HG03039 (cell line): ENCODE measurements at regions not wholly inside any gene's neighbourhood (a gene's known extent, or its start where the extent isn't known, plus 50 kb on each side); places are given as distances from the start of the nearest gene placed in this dataset.

Experiments
- ATAC-seq: cut with Tn5 transposase; IDR thresholded peaks from one replicate; pipeline ENCODE4 v1.9.1; 2021; ENCODE audit warnings: mild to moderate bottlenecking, moderate library complexity; ENCODE audit not compliant: unreplicated experiment

DNA sequence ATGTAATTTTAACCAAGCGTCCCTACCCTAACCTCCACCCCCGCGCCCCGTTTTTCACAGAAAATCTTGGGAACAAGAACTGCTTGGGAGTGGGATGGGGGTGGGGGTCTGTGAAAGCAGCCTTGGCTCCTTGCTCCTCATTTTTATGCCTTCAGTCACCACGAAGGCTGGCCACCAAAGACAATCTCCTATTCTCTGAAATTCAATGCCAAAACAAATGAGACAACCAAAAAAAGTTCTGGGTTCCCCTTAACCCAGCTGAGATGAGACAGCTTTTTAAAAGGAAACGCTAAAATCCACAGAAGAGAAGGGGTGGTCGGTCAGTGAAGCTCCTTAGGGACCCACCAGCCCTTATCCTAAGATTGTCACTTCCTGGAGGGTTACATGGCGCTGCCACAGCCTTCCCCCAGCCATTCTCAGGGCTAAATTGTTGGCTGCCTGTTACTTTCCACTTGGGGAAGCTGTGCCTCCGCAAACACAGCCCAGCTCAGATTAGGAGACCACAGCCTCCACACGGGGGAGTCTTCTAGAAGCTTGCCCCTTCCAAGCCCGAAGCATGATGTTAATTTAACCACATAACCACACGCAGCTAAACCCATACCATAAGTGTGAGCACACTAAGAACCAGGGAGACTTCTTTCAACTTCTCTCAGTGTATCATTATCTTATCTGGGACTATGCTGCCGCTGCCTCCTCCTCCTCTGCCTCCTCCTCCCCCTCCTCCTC, 136.3 kb downstream of the FOXD1 start:
- ATAC-seq = no peak

DNA sequence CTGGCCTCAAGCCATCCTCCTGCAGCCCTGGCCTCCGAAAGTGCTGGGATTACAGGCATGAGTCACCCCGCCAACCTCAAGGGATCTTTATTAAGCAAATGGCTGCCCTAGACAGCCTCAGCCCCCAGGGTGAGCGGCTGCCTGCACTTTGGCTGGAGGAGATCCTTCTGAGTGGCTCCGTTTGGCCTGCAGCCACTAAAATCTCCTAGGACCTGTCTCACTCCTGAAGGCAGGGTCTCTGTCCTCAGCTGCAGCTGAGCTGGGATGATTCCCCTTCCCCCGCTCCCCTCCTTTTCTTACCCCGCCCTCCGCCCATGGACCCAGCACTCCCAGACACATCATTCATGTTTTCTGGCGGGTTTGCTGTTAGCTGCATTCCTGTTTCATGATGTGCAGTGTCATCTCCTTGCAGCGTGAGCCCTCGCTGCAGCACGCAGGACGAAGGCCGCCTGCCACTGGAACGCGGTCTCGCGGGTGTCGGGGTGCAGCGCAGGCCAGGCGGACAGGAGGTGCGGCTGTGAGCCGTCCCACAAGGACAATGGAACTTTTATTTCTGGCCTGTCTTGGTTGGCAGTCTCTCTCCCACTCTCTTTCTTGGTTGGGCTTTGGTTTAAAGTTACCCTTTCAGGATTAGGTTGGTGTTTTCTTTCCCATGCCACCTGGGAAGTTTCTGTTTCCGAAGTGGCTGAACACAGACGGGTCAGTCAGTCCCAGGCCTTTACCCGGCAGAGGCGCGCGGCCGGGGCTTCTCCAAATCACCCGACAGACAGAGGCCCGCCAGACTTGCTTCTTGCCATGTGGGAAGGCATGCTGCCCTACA, 137.1 kb downstream of the FOXD1 start:
- ATAC-seq = no peak

DNA sequence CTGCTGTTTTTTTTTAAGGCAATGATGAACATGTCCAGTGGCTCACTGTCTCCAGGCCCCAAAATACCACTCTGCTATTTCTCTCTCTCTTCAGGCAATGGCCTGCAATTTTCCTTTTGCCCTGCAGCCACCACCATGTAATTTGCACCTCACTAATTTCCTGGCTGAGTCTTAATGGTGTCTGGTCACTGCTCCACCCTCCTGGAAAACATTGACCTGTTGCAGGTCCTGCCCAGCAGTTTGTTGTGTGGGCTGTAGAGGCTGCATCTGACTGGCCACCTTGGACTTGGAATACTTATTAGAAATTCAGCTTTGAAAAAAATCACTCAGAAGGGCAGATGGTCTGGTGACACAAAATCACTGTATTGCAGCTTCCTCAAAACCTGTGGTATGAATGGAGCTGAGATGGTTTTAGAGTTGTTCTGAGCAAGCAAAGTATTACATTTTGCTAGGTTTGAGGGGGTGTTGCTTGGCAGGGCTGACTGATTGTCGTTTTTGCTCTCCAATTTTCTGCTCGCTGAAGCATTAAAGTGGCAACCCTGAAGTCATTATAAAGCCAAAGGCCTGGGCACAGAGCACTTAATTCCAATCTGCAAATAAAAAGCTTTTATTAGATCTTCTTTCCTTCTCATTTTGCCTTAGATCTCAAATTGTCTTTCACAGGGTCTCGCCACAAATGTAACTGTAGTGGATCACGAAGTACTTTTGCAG, 134.8 kb downstream of the TMEM174 start:
- ATAC-seq = no peak

DNA sequence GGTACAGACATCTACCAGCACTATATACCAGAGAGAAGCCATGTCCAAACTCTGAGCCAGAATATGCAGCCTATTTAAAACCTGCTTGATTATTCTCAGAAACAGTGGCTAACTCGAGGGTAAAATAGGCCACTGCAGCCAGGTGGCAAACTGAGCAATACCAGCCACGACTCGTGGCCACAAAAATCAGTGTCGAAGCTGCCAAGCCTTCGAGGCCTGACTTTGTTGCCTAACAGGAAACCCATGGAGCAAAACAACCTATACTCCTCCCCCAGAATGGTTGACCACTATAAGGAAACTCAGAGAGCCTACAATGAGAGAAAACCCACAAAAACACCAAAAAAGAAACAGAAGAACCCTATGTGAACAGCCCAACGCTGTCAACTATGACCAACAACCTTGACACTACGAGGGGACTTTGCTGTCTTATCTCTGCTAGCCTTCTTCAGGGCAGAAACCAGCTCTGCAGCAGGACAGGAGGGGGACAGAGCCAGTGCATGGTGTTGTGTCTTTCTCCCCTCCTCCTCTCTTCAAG, 133.8 kb downstream of the TMEM174 start:
- ATAC-seq = no peak

DNA sequence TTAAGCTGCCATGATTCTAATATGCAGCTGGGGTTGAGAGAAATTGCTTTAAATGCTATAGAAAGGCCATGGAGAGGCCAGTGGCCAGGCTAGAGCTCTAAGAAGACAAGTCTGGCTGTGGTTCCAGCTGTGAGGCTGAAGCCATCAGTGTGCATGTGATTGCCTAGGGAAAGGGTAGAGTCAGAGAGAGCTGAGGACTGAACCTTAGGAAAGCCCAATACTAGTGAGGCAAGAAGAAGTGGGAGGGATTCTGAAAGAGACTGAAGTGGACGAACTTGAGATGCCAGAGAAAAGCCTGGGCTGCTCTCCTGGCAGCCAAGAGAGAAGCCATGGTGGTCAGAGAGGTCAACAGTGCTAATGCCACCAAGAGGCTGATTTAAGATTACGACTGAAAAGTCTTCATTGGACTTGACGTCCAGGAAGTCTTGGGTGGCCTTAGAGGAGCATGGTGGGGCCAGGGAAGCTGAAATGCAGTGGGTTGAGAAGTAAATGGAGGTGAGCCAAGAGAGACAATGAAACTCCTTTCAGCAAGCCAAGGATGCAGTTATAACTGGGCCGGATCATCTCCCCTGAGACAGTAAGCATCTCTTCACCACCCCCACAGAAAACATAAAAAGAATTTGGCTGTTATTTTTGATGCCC, 133.2 kb downstream of the TMEM174 start:
- ATAC-seq = no peak

DNA sequence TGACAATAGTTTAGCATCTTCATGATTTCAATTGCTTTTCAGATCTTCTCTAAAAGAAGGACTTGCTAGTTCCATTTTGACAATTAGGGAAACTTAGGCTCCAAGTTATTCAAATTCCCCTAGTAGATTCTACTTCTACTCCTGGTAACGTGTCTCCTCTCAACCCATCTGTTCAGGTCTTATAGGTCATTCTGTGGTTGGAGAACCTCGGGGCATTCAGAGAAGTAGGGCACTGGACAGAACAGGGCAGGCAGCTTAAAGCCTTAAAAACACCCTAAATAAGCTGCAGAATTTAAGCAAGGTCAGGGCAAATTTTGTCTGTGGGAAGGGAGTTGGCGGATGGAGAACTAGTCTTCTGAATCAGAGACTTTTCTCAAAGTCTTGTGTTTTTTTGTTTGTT, 132.4 kb downstream of the TMEM174 start:
- ATAC-seq = no peak

DNA sequence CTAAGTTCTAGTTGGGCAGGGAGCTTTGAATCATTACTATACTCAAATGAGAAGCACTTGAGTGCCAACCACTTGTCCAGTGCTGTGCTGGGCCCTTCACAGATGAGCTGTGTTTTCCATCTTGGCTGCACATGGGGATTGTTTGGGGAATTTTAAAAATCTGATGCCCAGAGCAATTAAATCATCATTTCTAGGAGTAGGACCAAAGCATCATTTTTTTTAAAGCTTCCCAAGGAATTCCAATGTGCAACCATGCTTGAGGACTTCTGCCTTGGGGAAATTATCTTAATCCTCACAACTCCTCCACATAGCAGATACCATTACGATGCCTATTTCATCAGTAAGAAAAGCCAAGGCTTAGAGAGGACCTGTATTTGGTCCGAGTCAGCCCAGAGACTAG, 131.4 kb downstream of the TMEM174 start:
- ATAC-seq = no peak

DNA sequence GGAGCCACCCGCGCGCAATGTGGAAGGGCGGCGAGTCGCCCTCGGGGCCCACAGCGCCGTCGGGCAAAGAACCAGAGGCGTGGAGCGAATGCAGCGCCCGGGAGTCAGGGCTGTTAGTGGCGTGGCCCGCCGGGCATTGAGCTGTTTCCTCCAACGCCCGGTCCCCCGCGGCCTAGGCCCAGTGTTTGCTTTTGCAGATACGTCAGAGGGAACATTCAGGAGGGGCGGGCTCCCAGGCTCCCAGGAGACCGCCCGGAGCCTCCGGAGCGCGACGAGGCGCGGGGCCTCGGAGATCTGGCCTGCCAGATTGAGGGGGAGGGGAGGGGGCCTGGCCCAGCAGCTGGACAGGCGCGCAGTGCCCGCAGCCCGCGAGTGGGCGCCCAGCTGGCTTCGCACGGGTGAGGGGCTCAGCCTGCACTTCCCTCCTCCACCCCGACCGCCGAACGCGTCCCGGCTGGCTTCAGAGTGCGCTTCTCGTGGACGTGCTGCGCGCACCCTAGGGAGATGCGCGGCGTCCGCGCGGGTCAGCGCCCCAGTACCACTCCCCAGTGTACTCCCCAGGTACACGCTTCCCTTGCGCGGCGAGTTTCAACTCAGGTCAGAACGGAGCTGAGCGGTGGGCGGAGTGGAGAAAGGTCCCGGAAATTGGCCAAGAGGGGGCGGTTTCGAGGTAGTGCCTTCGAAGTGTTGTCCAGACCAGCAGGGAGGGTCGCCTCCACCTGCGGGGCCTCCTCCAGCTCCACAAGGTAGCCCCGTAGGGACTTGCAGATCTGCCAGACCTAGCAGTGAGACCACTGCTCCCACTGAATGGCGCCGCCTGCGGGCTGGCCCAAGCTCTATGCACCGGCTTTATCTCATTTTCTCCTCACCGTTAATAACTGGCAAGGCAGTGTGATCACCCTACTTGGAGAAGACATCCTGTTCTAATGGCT, 130.4 kb downstream of the TMEM174 start:
- no peak for ATAC-seq

DNA sequence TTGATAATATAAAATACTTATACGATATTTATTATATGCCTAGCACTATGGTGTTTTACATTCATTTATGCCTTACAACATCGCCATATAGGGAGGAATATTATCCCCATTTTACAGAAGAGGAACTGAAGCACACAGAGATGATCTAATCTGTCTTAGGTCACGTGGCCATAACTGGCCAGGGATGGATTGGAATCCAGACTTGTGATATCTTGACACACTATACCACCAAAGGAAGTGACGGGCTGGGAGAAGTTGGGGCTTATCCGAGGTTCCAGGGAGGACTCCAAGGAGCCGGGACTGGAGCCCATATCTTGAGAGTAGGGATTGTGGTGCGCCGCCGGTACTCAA, 129.8 kb downstream of the TMEM174 start:
- no peak for ATAC-seq

DNA sequence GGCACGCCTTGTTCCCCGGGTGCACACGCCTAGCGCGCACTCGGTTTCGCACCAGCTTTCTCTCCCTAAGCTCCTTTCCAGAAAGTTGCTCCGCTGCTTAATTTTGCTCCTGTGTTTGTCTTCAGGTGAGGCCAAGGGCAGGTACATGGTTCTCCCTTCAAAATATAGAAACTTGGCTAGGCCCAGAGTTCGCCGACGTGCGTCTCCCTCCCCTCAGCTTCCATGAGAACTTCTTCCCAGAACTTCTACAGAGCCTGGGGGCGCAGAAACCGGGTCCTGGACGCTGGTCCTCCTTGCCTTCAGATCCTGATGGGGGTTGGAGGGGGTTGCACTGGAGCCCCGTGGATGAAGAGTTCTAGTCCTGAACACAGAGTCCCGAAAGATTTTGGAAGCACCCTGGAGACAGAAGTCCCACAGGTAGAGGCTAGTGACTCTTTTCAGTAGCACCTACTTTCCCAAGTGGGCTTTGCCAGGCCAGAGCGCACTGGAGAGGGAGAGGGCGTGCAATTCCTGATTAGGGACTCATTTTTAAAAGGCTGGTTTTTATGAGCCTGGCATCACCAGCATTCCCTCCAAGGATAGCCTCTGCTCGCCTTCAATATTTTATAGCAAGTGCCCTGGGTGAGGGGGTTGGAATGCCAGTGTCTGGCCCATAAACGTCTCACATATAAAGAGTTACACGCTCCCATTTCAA, 128.4 kb downstream of the TMEM174 start:
- ATAC-seq = no peak

DNA sequence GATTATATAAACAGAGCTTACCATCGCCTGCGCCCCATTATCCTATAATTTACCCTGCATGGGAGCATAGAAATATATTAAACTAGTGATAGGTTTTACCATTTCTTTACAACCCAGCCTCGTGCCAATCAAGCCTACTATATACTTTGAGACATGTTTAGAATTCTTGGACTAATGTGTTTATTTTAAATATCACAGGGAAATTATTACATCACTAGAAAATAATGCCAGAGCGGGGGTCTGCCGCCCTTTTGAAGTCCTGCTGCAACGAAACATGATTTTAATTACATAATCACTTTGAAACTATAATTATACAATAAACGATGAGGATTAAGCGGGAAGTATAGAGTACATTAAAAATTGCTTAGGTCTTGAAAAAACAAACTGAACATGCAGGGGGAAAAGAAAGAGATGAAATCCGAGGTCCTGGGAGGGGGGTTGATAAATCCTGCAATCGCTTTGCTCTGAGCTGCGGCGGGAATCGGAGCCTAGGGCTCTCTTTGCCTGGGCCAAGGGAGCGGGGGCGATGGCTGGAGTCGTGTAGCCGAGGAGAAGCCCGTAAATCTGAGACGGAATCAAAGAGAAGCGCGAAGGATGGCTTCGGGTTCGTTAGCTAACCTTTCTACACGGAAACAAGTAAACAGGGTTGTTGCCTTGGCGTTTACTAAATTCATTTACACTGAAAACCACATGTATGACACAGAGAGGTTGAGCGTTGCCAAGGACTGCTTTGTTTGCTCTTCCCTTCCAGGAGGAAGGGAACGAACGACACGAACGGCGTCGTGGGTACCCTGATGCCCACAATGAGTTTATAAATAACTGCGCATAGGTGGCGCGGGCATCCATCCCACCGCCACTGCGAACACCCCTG, 127.6 kb downstream of the TMEM174 start:
- ATAC-seq = no peak

DNA sequence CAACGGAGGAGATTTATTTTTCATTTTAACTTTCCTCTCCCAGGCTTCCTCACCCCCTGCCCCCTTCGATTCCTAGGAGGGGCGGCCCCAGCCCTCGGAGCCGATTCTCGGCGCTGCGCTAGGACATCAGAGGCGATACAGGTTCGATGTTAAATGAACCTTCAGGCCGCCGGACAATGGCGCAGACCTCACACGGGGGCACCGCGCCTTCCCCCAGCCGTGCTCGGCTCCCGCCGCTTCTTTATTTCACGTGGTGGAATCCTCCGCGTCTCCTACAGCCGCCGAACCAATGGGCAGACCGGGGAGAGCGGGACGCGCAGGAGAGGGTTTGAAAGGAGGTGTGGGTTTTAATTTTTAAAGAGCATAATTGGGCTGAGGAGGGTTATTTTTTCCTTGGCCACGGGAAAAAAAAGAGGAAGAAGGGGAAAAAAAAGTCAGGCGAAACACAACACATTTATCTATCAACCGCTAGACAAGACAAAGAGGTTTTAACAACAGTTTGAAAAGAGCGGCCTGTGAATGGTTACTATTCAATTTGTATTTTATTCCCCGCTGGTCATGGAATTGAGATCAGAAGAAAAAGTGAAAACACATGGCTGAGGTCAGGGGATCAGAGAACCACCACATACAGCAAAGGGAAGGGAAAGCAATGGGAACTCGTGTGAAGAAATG, 126.8 kb downstream of the TMEM174 start:
- ATAC-seq = no peak

DNA sequence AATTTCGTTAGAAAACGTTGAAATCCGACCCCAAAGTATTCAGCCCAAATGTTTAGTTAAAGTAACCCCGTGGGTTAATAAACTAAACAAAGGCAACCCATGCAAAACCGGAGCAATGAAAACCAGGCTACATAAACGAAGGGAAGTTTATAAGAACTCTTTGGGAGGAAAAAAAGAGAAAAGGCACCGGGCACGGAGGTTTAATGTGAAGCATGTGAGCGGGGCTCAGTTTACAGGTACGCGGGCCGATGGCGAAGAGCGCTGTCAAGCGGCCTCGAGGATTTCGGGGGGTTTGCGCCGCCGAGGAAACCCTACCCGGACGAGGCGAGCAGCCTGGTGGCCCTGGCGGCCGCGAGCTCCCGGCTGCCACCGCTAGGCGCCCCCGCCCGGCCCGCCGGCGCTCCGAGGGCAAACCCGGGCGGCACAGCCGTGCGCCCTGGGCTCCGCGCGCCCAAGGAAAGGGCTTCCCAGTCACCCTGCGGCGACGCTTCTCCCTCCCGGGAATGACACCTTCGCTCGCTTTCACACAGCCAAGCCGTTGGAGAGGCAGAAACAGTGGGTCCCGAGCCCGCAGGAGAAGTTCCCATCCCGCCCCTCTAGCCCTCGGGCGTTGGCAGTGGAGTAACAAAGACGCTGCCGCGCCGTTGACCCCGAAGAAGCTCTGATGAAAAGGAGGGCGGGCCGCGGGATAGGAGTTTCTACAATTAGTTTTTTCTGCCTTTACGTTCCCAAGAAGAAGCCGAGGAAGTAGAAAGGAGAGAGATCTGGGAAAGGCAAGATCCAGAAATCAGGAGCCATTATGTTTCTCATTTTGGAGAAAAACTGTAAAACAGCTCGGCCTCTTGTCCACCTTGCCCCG, 126.0 kb downstream of the TMEM174 start:
- ATAC-seq = no peak

DNA sequence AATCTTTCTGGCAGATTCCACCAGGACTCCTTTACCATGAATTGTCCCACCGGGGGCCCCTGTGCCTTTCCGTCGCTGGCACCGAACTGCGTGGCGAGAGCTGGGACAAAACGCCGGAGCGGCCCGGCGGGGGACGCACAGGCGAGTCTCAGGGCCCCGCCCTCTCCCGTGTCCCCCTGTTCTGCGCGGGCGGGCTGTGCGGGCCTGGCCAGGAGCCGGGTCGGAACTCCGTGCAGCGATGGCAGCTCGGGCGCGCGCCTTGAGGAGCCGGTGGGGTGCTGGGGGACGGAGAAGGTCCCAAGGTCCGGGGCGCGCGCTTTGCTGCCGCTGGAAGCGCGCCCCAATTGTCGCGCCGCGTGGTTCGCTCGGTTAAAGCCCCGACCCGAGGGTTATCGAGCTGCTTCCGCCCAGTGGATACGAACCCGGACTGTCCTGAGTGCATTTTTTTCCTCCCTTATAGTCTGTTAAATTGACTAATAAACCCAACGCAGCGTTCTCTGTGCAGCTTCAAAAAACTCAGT, 125.3 kb downstream of the TMEM174 start:
- no peak for ATAC-seq

DNA sequence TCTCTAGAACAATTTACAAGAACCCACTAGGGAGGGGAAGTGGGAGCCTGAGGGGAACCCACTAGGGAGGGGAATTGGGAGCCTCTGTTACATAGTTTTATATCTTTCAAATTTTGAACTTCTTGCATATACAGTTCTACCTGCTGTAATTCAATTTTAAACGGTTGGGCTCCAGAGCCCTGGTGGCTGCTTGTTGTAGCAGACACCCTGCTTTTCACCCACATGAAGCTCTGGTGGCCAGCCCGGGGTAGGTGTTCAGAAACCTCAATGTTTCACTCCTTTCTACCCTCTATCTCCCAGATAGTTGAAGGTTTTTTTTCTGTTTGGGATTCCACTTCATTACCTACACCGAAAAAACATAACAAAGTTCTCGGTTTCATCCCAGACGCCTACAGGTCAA, 124.4 kb downstream of the TMEM174 start:
- no peak for ATAC-seq

DNA sequence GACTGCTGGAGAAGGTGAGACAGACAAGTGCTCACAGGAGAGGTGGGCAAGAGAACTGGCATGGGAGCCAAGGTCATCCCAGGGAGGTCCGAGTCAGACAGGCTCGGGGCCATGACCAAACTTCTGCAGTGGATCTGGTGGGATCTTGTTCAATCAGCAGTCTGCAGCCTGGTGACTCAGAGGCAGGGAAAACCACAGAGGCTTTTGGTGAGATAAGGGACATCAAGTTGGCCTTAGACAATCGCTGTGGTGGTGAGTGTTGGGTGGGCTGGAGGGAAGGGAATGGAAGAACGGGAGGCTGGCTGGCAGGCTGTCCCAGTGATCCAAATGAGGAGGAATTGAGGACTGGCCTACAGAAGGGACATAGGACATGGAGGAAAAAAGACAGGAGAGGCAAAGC, 123.8 kb downstream of the TMEM174 start:
- ATAC-seq = no peak

DNA sequence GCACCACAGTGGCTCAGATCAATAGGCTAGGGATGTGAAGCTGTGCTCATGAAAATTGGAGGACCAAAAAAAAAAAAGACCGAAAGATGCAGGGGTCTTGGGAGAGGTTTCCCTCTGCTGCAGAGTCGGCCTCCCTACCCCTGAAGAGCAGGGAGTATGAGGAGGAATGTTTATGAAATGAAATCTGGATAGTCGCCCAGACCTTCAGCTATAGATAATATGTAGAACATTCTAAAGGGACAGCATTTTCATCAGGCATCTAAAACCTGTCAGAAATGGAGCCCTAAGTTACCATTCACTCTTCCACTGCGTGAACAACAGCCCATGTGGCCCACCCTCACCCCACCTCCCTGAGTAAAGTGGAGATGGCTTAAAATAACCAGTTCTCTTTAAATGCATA, 122.9 kb downstream of the TMEM174 start:
- no peak for ATAC-seq
